NCI-H748 (cell line): ENCODE measurements at regions not wholly inside any gene's neighbourhood (a gene's known extent, or its start where the extent isn't known, plus 50 kb on each side); places are given as distances from the start of the nearest gene placed in this dataset.

ENCODE experiments used
- DNase-seq: peaks from one replicate; lab custom pipeline; 2025; ENCODE audit not compliant: unreplicated experiment; lab: John Stamatoyannopoulos, UW

DNA sequence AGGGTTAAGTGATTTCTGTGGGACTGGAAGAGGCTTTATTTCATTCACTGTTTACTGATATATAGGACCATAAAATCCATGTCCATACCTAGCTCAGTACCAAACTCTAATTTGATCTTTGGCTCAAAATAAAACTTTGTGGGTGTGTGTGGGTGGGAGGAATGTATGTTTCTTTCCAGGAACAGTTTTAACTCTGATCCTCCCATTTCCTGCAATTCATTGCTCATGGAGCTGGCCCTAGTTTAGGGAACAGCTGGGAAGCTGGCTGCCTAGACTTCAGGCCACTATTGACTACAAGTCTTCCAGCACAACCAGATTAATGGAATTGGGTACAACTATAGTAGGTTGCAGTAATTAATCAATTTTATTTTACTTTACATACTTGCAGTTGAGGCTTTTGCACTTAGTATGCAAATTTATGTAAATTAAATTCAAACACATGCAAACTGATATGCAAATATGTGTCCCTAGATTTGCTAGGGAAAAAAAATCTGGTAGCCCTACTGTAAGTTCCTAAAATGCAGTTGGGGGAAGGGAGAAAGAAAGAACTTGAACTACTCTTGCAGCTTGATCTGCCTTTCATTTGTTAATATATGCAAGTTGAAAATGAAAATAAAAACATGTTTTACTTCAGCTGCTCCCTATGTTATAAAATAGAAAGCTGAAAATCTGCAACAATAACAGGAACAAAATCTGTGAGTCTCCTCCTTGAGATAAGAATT, 1070.3 kb upstream of the CELF4 start:
- no peak for DNase-seq

DNA sequence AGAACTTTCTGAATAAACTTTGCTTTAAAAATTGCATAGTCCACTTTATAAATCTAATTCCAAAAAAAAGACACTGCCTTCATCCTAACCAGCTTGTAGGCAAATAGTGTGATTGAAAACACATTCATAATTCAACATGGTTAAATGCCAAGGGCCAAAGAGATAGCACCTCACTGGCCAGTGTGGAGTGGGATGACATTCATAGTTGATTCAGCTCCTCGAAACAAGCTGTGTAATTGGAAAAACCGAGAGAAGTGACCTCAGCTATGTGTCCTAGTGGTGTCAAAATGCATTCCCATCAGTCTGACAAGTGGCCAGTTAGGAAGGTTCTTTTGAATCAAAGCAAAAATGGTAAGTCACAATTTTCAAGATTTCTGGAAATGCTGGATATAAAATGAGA, 1068.5 kb upstream of the CELF4 start:
- no peak for DNase-seq

DNA sequence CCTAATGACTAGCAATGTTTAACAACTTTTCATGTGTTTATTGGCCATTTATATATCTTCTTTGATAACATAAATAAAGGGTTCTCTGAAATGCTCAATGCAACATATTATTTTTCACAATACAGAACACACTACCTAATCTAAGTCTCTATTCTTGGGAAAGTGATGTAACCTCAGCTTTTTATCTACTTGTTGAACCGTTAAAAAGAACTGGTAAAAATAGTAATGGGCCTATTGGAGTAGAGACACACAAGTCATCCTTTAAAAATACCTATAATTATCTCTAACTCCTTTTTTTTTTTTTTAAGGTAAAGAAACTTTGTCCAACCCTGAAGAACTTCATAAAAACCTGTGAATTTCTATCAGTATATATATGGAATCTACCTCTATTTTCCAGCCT, 1067.7 kb upstream of the CELF4 start:
- DNase-seq = no peak

DNA sequence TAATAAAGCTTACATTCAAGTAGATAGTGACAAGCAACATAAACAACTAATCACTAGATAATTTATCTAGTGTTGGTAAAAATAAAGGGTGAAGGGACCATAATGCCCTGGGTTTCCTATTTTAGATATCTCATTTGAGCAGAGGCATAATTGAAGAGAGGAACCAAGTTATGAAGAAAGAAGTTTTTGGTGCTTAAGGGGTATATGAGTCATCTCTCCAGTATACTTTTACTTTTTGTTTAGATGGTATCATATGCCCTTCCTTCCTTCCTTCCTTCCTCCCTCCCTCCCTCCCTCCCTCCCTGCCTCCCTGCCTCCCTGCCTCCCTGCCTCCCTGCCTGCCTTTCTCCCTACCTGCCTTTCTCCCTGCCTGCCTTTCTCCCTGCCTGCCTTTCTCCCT, 1053.5 kb upstream of the CELF4 start:
- no peak for DNase-seq

DNA sequence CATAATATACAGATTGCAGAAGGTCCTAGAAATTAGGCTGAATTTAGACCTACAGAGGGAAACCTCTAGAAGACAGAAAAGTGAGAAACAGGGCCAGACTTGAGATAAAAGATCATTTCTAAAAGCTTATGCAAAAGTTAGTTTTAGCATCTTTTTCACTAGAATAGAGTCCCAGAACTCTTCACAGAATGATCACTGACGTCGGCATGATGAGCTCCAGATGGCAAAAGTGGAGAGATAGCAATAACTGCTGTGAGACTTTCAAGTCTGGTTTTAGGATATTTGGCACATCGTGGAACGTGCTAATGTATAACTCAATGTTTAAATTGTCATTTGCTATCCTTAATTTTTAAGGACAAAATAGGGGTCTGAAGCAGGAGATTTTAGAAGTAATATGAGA, 1050.7 kb upstream of the CELF4 start:
- no peak for DNase-seq

DNA sequence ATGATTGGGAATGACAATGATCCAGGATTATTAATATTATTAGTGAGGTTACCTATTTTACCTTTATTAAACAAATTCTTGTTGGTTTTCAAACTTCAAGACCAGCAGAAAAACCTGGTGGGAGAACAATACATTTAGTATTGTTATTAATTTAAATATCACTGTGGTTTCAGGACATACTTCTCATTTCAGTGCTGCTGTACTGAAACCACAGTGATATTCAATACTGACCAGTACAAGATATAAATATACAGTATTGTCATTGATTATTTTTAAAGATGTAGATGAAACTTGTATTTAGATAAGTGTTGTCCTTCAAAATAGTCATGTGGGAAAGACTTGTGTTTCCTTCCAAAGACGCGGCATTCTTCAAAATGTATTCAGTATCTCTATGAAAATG, 1047.3 kb upstream of the CELF4 start:
- no peak for DNase-seq

DNA sequence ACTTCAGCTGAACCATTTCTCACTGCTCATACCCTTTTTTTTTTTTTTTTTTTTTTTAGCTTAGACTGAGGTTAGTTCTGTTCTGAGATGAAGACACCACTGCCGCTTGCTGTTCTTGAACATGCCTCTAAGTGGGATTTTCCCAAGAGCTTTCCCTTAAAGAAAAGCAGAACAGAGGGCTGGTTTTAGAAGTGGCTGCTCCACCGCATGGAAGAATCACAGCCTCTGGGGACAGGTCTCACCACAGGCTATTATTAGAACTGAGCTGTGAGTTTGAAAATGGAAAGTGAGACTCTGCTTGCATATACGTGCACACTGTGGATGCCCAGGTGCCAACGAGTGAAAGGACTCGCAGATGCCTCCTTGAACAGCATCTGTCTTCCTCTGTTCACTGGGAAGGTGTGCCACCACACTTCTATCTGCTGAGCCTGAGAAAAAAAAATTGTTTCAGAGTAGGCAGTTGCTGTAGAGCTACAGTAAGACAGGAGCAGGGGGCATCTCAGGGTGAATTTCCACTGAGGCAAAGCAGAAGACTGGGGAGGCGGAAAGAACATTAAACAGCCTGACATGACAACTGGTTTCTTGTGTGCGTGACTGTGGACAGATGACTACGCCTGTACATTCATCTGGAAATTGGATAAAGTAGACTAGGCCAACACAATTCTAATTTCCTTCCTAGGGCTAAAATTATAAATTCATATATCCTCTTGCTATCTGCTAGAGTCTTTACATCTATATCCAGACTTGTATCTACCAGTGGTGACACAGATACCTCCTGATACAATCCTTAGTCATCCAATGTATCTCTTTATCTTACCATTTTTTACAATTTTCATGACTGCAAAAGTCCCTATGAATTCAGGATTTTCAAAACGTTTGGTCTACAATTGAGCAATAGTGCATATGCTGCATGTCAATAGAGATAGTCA, 1045.7 kb upstream of the CELF4 start:
- DNase-seq = no peak

DNA sequence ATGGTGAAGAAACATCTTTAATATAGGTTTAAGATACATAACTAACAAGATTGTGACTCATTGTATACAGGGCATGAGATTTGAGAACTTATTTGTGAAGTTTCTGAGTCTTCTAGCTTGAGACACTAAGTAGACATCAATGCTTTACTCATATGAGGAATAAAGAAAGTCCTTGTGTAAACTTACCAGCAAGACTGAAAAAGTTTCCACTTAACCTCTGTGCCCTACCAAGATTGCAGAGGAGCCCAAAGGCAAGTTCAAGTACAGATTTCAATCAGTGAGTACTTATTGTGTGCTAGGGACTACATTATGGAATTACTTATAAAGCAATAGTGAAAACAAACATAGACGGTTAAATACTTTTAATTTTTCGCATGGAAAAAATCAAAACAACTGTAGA, 1041.2 kb upstream of the CELF4 start:
- no peak for DNase-seq

DNA sequence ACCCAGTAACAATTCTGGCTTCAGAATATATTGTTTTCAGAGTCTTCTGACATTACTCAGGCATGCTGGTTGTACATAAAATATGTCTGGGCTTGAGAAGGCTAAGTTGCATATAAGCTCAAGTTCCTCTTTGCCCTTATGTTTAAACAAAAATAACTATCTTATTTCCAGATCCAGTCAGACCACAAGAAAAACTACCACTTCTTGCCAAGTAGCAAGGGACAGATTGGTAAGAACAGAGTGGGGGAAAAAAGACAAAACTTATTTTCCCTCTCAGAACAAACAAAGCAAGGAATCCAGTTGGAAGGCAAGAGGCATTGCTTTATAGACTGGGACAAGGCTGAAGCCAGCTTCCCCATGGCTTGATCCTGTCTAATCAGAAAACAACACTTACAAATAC, 1036.7 kb upstream of the CELF4 start:
- DNase-seq = no peak

DNA sequence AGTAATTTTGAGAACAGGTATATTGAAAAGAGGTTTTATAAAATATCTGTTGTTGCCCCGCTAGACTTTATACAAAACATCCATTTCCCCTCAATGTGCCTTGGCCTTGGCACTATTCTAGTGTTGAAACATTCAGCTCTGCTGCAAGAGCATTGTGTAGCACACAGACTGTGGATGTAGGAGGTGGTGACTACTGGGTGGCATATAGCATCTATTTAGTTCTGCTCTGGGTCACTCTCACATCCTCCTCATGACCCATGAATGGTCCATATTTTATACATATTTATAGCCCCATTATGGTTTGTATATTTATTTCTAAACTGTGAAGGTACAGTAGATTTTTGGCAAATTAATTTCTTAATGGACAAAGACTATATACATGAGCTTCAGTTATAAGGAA, 1022.0 kb upstream of the CELF4 start:
- no peak for DNase-seq

DNA sequence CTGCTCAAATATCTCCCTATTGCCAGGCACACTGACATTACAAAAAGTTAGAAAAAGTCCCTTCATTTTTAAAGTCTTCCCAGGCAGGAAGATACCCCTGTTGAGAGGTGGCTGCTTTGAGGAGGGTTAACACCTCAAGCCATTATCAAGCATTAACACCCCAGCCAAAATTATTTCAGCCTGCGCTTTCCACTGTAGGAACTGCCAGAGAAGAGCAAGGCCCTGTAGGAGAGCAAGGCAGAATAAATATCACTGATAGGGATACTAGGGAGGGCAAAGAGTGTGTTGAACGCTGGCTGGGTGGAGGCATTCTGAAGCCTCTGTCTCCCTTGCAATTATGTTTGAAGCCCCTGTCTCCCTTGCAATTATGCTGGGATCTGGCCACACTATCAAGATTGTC, 1020.7 kb upstream of the CELF4 start:
- no peak for DNase-seq

DNA sequence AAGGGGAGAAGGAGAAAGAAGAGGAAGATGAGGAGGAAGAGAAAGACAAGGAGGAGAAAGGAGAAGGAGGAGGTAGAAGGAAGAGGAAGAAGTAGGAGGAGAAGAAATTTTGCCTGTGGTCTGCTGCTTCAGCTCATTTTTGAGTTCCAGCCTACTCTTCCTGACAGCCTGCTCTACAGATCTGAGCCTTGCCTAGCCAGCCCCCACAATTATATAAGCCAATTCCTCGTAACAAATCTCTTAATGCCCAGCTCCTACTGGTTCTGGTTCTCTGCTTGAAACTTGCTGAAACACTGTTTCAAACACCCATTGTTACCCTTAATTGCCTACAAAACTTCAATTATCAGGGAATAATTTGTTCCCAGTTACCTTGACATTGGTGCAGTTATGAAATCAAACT, 1014.2 kb upstream of the CELF4 start:
- no peak for DNase-seq

DNA sequence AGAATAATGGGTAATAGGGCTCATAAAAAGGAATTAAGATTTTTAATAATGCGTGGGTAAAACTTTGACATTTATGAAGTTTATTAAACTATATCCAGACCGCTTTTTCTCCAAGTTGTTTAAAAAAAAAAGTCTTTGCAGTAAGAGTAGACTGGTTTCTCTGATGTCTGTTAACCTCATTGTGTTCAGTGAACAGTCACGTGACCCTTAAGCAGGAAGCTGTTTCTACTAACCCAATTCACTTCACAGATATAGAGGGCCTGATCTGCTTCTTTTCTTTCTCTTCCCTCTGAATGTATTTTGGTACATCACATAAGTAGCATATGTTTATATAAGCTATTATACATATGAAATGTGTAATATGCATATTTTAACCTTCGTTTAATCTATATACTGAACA, 1011.3 kb upstream of the CELF4 start:
- no peak for DNase-seq

DNA sequence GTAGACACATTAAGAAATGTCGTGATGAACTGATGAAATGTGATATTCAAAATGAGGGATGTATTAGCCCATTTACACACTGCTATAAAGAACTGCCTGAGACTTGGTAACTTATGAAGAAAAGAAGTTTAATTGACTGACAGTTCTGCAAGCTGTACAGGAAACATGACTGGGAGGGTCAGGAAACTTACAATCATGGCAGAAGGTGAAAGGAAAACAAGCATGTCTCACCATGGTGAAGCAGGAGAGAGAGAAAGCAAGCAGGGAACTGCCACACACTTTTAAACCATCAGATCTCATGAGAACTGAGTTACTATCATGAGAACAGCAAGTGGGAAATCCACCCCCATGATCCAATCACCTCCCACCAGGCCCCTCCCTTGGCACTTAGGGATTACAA, 1010.8 kb upstream of the CELF4 start:
- DNase-seq = no peak

DNA sequence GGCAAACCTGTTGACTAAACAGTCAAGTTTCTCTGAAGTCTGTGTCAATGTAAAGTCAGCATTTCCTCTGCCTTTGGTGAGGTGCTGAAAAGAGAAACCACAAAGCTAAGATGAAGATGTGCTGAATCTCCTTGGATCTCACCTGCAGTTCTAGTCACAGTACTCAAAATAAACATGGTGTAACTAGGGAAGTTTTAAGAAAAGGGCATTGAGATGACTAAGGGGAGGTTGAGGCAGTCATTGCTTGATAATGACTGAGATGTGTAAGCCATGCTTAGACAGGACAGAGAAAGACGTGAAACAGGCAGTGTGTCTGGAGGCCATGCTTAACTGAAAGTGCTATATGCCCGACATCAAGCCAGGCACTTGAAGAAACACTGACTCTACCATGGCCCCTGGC, 1010.0 kb upstream of the CELF4 start:
- no peak for DNase-seq

DNA sequence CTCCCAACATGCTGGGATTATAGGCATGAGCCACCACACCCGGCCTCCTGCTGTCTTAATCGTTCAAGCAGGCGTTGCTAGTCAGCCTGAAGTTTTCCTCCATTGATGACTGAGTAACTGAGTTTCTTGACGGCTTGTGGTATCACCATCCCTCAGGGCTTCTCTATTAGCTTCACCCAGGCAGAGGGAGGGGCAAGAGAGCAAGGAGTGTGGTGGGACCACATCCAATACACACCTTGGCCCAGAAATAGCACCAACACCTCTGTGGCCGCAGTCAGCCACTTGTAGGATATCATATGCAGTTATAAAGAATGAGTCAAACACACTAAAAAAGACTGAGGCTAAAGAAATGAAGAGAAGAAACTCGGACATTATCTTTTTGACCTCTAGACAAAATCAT, 1009.4 kb upstream of the CELF4 start:
- no peak for DNase-seq

DNA sequence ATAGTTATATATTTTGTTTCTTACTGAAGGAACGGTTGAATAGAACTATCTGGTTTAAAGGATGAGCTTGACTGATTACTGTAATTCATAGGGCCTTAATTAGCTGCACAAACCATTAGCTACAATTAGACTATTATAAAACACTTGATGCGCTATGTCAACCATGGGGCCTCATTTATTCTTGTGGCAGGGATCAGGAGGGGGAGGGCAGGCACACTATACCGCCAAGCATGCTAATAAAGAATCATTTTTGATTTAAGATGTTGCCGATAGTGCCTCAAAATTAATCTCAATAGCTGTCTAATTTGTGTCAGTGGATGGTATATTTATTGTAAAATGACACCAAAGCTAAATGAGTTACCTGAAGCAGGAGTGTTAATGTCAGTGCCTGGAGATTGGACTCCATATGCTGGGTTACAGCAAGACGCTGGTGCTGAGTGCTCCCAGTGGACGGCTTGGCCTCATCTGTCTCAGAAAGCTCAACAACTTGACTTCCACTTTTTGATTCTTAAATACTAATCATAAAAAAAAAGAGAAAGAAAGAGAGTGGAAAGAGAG, 1007.0 kb upstream of the CELF4 start:
- DNase-seq = peak; percentile 96

DNA sequence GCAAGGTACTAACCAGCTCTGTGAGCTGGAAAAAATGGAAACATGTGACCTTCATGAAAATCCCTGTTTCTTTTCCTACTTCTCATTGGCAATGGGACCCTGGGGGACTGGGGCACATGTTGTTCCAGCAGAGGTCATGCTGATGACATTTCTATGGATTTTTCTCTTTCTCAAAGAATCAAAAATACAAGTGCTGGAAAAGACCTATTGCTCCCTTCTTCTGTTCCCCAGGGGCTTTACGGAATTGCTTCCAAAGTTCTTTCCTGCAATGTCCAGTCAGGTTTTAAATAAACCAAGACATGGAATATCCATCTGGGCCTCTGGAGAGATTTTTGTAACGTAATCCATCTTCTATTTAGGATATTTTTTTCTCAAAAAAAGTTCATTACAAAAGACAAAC, 1006.1 kb upstream of the CELF4 start:
- peak; percentile 41 for DNase-seq

DNA sequence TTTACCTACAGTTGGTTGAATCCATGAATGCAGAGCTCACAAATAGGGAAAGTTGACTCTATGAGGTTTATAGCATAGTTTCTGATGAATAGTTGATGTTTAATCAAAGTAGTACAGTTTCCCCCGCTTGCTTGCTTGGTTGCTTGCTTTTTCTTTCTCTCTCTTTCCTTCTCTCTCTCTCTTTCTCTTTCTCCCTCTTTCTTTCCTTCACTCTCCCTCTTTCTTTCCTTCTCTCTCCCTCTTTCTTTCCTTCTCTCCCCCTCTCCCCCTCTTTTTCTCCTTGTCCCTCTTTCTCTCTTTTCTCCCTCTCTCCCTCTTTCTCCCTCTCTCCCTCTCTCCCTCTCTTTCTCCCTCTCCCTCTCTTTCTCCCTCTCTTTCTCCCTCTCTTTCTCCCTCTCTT, 999.9 kb upstream of the CELF4 start:
- no peak for DNase-seq

DNA sequence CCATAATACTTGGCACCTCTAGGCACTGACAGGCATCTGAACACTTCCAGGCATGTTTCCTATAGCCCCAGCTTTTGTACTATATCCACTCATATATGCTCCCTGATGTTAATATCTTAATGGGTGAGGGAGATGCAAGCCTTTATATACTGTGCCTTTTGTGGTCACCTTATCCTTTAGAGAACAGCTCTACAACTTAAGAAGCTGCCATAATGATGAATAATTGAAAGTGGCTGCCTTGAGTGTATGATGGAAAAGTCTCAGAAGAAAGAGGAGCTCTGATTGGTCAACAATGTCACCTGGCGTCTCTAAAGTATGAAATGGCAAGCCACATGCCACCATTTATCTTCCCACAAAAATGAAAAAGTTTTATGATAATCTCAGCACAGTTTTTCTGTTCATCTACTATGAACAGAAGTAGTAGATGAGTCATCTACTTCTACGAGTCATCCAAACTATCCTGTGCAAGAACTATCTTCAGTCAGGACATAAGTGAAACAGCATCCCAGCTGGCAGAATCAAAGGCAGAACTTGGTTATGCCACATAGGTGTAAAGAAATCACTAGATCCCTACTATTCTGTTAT, 997.9 kb upstream of the CELF4 start:
- no peak for DNase-seq

DNA sequence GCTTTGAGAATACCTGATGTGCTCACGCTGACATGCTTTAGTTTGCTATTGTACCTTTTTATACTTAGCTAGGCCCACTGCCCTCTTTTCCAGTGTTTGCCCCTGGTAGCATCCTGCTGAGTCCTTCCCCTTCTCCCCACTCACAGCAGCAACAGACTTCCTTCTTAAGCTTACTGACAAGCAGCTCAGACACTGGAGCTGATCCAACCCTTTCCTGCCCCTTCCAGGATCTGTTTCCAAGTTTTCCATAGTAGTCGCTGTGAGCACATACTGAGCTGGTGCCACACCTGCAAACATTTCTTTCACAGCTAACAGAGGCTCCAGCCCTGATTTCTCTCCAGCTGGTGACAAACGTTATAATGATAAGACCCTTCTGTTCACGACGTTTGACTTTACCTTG, 991.4 kb upstream of the CELF4 start:
- peak; percentile 18 for DNase-seq
